ENCODE measurements at regions not wholly inside any gene's neighbourhood (a gene's known extent, or its start where the extent isn't known, plus 50 kb on each side); places are given as distances from the start of the nearest gene placed in this dataset.
A peak's percentile ranks its signal among the peaks of the same experiment; 100 is the strongest.

DNA sequence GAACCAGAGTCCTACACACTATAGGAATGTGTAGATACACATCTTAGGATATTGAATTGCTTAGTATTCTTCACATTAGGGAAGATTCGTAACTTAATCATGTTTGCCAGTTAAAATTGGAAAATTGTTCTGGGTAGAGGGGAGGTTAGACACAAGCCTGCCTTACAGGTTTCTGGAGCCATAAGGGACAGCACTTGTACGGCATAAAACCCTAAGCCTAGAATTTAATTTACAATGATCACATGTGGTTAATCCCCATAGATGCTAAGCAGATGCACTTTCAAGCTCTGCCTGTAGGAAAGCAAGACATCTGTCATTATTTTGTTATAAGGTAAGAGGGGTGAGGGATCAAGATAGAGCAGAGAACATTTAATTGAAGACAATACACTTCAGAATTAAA is 820.7 kb downstream of the NCAM2 start:
- 46% methylated on average over 2 of the region's 2 CpGs for WGBS (ENCODE audit: low lambda C conversion rate)
- no peaks in the 10 kb centered on the region for H4K20me1 ChIP-seq (ENCODE audit: insufficient read depth)
- no peak overlapping the region for H3K4me2 ChIP-seq
- H3K36me3 ChIP-seq (replicated peaks in 1 of 2; ENCODE audit: control insufficient read depth in 1 of 2, insufficient read depth in 2 of 2, low read length in 1 of 2) = no peaks in the 10 kb centered on the region
- CTCF ChIA-PET = no interaction called here
- peak; percentile 38 for DNase-seq
- no peak overlapping the region for H3K4me3 ChIP-seq (ENCODE audit: low read depth in 2 of 2, low read length in 1 of 2)
- TF ChIP-seq GATA2 (CRISPR knock-in tag; IDR thresholded peaks at IDR 0.05) (peak; percentile 55; the same call in 1 of the 2 replicates), EP300 (IDR thresholded peaks at IDR 0.05; ENCODE audit: borderline replicate concordance in 1 of 2, low read depth in 1 of 2, low read length in 1 of 2) (peak in 1 of 2 experiments; percentile 88; a peak in 2 of 4 replicates), RCOR1 (IDR thresholded peaks at IDR 0.05; ENCODE audit: low read length) (peak; percentile 68; the same call in 1 of the 2 replicates), MXI1 (IDR thresholded peaks at IDR 0.05; ENCODE audit: low read depth, low read length) (no peak), RAD21 (IDR thresholded peaks at IDR 0.05; ENCODE audit: low read length) (peak; percentile 15; the same call in 1 of the 2 replicates), CHD2 (IDR thresholded peaks at IDR 0.05; ENCODE audit: low read length, partially characterized antibody) (peak; percentile 27)
- H3K9ac ChIP-seq = no peak overlapping the region
- POLR2A ChIA-PET = no interaction called here
- no peaks in the 10 kb centered on the region for H3K9me2 ChIP-seq
- no peaks in the 10 kb centered on the region for H3K27me3 ChIP-seq (ENCODE audit: insufficient read depth)
- no peaks in the 10 kb centered on the region for H3F3A ChIP-seq (replicated peaks; ENCODE audit: insufficient read depth)
- no peak overlapping the region for H2AFZ ChIP-seq (ENCODE audit: low read depth)
- no peaks in the 10 kb centered on the region; a peak in 1 of 4 replicates for H3K4me1 ChIP-seq (ENCODE audit: control insufficient read depth in 1 of 2, insufficient read depth in 2 of 2, low read depth in 1 of 2, low read length in 1 of 2)
- no peak overlapping the region; a peak in 1 of 4 replicates for H3K27ac ChIP-seq (ENCODE audit: low read depth in 2 of 2, low read length in 1 of 2)
- H3K9me3 ChIP-seq = no peaks in the 10 kb centered on the region
- H3K79me2 ChIP-seq (ENCODE audit: insufficient read depth) = no peaks in the 10 kb centered on the region

DNA sequence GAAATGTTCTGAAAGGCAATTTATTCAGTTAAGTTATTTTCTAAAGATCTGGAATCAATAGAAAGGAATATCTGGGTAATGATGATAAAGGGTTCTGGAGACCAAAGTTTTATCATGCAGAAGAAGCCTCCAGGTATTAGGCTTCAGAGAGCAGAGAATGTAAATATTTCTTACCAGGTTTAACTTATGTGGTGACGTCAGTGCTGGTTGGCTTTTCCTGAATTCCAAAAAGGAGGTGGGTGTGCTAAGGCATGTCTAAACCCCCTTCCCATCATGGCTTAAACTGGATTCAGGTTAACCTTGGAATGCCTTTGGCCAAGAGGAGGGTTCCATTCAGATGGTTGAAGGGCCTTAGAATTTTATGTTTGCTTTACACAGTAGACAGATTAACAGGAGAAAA is 829.9 kb downstream of the NCAM2 start:
- no peaks in the 10 kb centered on the region for H3F3A ChIP-seq (replicated peaks; ENCODE audit: insufficient read depth)
- WGBS (ENCODE audit: low lambda C conversion rate) = 80% methylated on average over 1 of the region's 1 CpG

More for the DNA sequence above, 829.9 kb downstream of the NCAM2 start:
- Histone ChIP-seq H3K9ac (no peak overlapping the region), H2AFZ (ENCODE audit: low read depth) (no peak overlapping the region), H3K4me2 (no peak overlapping the region), H3K9me3 (no peaks in the 10 kb centered on the region), H3K4me3 (ENCODE audit: low read depth in 2 of 2, low read length in 1 of 2) (no peak overlapping the region), H3K79me2 (ENCODE audit: insufficient read depth) (no peaks in the 10 kb centered on the region), H3K27ac (ENCODE audit: low read depth in 2 of 2, low read length in 1 of 2) (no peak overlapping the region), H3K9me2 (no peaks in the 10 kb centered on the region), H3K4me1 (ENCODE audit: control insufficient read depth in 1 of 2, insufficient read depth in 2 of 2, low read depth in 1 of 2, low read length in 1 of 2) (no peaks in the 10 kb centered on the region), H3K36me3 (replicated peaks in 1 of 2; ENCODE audit: control insufficient read depth in 1 of 2, insufficient read depth in 2 of 2, low read length in 1 of 2) (no peaks in the 10 kb centered on the region), H4K20me1 (ENCODE audit: insufficient read depth) (no peaks in the 10 kb centered on the region), H3K27me3 (ENCODE audit: insufficient read depth) (no peaks in the 10 kb centered on the region)
- TF ChIP-seq FOSL2 (IDR thresholded peaks at IDR 0.05; ENCODE audit: borderline replicate concordance, low read depth) (no peak), JUND (IDR thresholded peaks at IDR 0.05) (no peak), MEF2A (IDR thresholded peaks at IDR 0.05; ENCODE audit: borderline replicate concordance, low read depth) (no peak), RXRA (IDR thresholded peaks at IDR 0.05; ENCODE audit: borderline replicate concordance, low read depth) (no peak), CHD2 (IDR thresholded peaks at IDR 0.05; ENCODE audit: low read length, partially characterized antibody) (no peak), GATA2 (CRISPR knock-in tag; IDR thresholded peaks at IDR 0.05) (no peak), GABPA (IDR thresholded peaks at IDR 0.05; ENCODE audit: low read depth) (no peak), TAF1 (IDR thresholded peaks at IDR 0.05; ENCODE audit: borderline replicate concordance, low read depth, low read length) (no peak), MXI1 (IDR thresholded peaks at IDR 0.05; ENCODE audit: low read depth, low read length) (no peak), YY1 (IDR thresholded peaks at IDR 0.05; ENCODE audit: low read depth) (no peak), FOXJ3 (CRISPR knock-in tag; IDR thresholded peaks at IDR 0.05) (no peak), ELF1 (IDR thresholded peaks at IDR 0.05) (no peak), NFIC (IDR thresholded peaks at IDR 0.05; ENCODE audit: borderline replicate concordance) (no peak)
- TF ChIP-seq, protein P1, sequence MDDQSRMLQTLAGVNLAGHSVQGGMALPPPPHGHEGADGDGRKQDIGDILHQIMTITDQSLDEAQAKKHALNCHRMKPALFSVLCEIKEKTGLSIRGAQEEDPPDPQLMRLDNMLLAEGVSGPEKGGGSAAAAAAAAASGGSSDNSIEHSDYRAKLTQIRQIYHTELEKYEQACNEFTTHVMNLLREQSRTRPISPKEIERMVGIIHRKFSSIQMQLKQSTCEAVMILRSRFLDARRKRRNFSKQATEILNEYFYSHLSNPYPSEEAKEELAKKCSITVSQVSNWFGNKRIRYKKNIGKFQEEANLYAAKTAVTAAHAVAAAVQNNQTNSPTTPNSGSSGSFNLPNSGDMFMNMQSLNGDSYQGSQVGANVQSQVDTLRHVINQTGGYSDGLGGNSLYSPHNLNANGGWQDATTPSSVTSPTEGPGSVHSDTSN (IDR thresholded peaks at IDR 0.05) = no peak
- TF ChIP-seq, protein P2, sequence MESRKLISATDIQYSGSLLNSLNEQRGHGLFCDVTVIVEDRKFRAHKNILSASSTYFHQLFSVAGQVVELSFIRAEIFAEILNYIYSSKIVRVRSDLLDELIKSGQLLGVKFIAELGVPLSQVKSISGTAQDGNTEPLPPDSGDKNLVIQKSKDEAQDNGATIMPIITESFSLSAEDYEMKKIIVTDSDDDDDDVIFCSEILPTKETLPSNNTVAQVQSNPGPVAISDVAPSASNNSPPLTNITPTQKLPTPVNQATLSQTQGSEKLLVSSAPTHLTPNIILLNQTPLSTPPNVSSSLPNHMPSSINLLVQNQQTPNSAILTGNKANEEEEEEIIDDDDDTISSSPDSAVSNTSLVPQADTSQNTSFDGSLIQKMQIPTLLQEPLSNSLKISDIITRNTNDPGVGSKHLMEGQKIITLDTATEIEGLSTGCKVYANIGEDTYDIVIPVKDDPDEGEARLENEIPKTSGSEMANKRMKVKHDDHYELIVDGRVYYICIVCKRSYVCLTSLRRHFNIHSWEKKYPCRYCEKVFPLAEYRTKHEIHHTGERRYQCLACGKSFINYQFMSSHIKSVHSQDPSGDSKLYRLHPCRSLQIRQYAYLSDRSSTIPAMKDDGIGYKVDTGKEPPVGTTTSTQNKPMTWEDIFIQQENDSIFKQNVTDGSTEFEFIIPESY (IDR thresholded peaks at IDR 0.05; ENCODE audit: borderline replicate concordance, low read depth) = no peak
- TF ChIP-seq, protein P3, sequence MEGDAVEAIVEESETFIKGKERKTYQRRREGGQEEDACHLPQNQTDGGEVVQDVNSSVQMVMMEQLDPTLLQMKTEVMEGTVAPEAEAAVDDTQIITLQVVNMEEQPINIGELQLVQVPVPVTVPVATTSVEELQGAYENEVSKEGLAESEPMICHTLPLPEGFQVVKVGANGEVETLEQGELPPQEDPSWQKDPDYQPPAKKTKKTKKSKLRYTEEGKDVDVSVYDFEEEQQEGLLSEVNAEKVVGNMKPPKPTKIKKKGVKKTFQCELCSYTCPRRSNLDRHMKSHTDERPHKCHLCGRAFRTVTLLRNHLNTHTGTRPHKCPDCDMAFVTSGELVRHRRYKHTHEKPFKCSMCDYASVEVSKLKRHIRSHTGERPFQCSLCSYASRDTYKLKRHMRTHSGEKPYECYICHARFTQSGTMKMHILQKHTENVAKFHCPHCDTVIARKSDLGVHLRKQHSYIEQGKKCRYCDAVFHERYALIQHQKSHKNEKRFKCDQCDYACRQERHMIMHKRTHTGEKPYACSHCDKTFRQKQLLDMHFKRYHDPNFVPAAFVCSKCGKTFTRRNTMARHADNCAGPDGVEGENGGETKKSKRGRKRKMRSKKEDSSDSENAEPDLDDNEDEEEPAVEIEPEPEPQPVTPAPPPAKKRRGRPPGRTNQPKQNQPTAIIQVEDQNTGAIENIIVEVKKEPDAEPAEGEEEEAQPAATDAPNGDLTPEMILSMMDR (IDR thresholded peaks at IDR 0.05) = no peak
- CTCF ChIA-PET = interaction anchor here (1.0 kb wide), 1 partner anchor 12 kb away, joined by 3 read pairs; no protein-coding TSS in a partner anchor
- DNase-seq = no peak
- POLR2A ChIA-PET = no interaction called here

Measured in SK-N-SH (cell line).